H1 (cell line): ENCODE measurements at regions not wholly inside any gene's neighbourhood (a gene's known extent, or its start where the extent isn't known, plus 50 kb on each side); places are given as distances from the start of the nearest gene placed in this dataset.

Source experiments
- CTCF ChIA-PET: fragments of 300-600 bp; sonication (Branson Sonifier 250); formaldehyde crosslinking; loops from one replicate; lab custom pipeline; 2021; ENCODE audit not compliant: partially characterized antibody; lab: Charles Lee
- POLR2A ChIA-PET: fragments of 300-600 bp; sonication (Branson Sonifier 250); formaldehyde crosslinking; loops from one replicate; lab custom pipeline; 2021; ENCODE audit warnings: inconsistent platforms; ENCODE audit not compliant: partially characterized antibody; lab: Charles Lee
- DNase-seq, 2 experiments: peaks; one replicate each; pipeline versions ENCODE4 v3.0.0 to v3.0.0-alpha.2; 2010 to 2022; ENCODE audit warnings: low spot score in 2 of 2, low read depth in 1 of 2, mixed read lengths in 1 of 2
- FAIRE-seq: peaks from 2 replicates; lab custom pipeline; 2011; peaks lifted over from hg19 to GRCh38; lab: Jason Lieb, UNC
- H2AFZ ChIP-seq: 2 replicates; pipeline ENCODE4 v1.8.1; 2012; ENCODE audit warnings: low read length, inconsistent platforms
- H2AK5ac ChIP-seq: 2 replicates; pipeline ENCODE4 v1.6.1; 2013; ENCODE audit warnings: low read depth, low read length
- H2BK120ac ChIP-seq: replicated peaks from 2 replicates; pipeline ENCODE3; 2013; ENCODE audit warnings: low read depth, low read length, inconsistent platforms
- H2BK12ac ChIP-seq: 2 replicates; pipeline ENCODE4 v1.6.1; 2013; ENCODE audit warnings: low read depth, low read length
- H2BK15ac ChIP-seq: 2 replicates; pipeline ENCODE4 v1.6.1; 2013; ENCODE audit warnings: low read length
- H2BK20ac ChIP-seq: 2 replicates; pipeline ENCODE4 v1.6.1; 2013; ENCODE audit warnings: low read length
- H2BK5ac ChIP-seq: 2 replicates; pipeline ENCODE4 v1.6.1; 2013; ENCODE audit warnings: low read depth, low read length
- H3K14ac ChIP-seq: 2 replicates; pipeline ENCODE4 v1.6.1; 2013; ENCODE audit warnings: inconsistent platforms; ENCODE audit not compliant: insufficient read length
- H3K18ac ChIP-seq: 2 replicates; pipeline ENCODE4 v1.6.1; 2013; ENCODE audit warnings: low read length; ENCODE audit errors: extremely low read depth
- H3K23ac ChIP-seq: 2 replicates; pipeline ENCODE4 v1.6.1; 2013; ENCODE audit warnings: inconsistent platforms; ENCODE audit not compliant: insufficient read length
- H3K23me2 ChIP-seq: 2 replicates; pipeline ENCODE4 v1.6.1; 2013; ENCODE audit warnings: low read depth, low read length
- H3K27ac ChIP-seq: 2 replicates; pipeline ENCODE4 v1.6.1; 2011; ENCODE audit warnings: low read depth, low read length, inconsistent platforms
- H3K27me3 ChIP-seq, 4 experiments: replicated peaks in 1 of 4; 1 replicate in 1 of 4; 2 replicates in 3 of 4; pipeline versions ENCODE4 v1.6.1 to v1.8.1; 2011 to 2013; ENCODE audit warnings: low read length in 3 of 4, mild to moderate bottlenecking in 3 of 4, inconsistent platforms in 2 of 4, mixed read lengths in 2 of 4, moderate library complexity in 1 of 4; ENCODE audit not compliant: control insufficient read depth in 3 of 4, insufficient read depth in 3 of 4; ENCODE audit errors: extremely low read depth in 1 of 4
- H3K36me3 ChIP-seq, 4 experiments: 2 replicates each; pipeline versions ENCODE4 v1.6.1 to v1.8.1; 2011 to 2013; ENCODE audit warnings: mild to moderate bottlenecking in 4 of 4, low read length in 3 of 4, moderate library complexity in 2 of 4, control low read depth in 1 of 4, inconsistent platforms in 1 of 4; ENCODE audit not compliant: insufficient read depth in 4 of 4, control insufficient read depth in 2 of 4
- H3K4ac ChIP-seq: replicated peaks from 2 replicates; pipeline ENCODE3; 2013; ENCODE audit warnings: low read length, low read depth, mixed read lengths, inconsistent platforms; ENCODE audit not compliant: insufficient read length
- H3K4me1 ChIP-seq, 4 experiments: replicated peaks in 1 of 4; 1 replicate in 1 of 4; 2 replicates in 3 of 4; pipeline versions ENCODE4 v1.6.1 to v1.8.1; 2011 to 2013; ENCODE audit warnings: low read length in 3 of 4, inconsistent platforms in 2 of 4, mixed read lengths in 1 of 4; ENCODE audit not compliant: insufficient read depth in 4 of 4, control insufficient read depth in 3 of 4
- H3K4me2 ChIP-seq, 2 experiments: 2 replicates each; pipeline versions ENCODE4 v1.6.1 to v1.8.1; 2011 to 2013; ENCODE audit warnings: low read depth in 2 of 2, low read length in 2 of 2, control low read depth in 1 of 2, inconsistent platforms in 1 of 2, mild to moderate bottlenecking in 1 of 2; ENCODE audit not compliant: insufficient read depth in 1 of 2
- H3K4me3 ChIP-seq, 4 experiments: fragments of 200-600, 300-600 bp in 1 of 4; sonication (generic), shearing (Covaris generic), sonication (Bioruptor Twin) in 1 of 4; 2 replicates each; pipeline versions ENCODE4 v1.5.1 to v1.8.1; 2011 to 2016; ENCODE audit warnings: low read length in 4 of 4, low read depth in 3 of 4, control low read depth in 2 of 4, inconsistent platforms in 2 of 4, mild to moderate bottlenecking in 2 of 4, mixed read lengths in 1 of 4, moderate library complexity in 1 of 4; ENCODE audit not compliant: insufficient read depth in 2 of 4; ENCODE audit errors: extremely low read depth in 1 of 4
- H3K56ac ChIP-seq: replicated peaks from 2 replicates; pipeline ENCODE3; 2013; ENCODE audit warnings: low read depth, mild to moderate bottlenecking, mixed read lengths, low read length, inconsistent platforms; ENCODE audit not compliant: insufficient read length
- H3K79me1 ChIP-seq: 2 replicates; pipeline ENCODE4 v1.6.1; 2013; ENCODE audit warnings: low read depth, low read length, control low read depth
- H3K79me2 ChIP-seq, 2 experiments: 2 replicates each; pipeline versions ENCODE4 v1.6.1 to v1.8.1; 2012 to 2013; ENCODE audit warnings: low read length in 2 of 2, mild to moderate bottlenecking in 2 of 2, inconsistent platforms in 1 of 2; ENCODE audit not compliant: insufficient read depth in 2 of 2, control insufficient read depth in 1 of 2
- H3K9ac ChIP-seq, 4 experiments: replicated peaks in 1 of 4; 1 replicate in 1 of 4; 2 replicates in 3 of 4; pipeline versions ENCODE4 v1.6.1 to v1.8.1; 2011 to 2013; ENCODE audit warnings: low read depth in 3 of 4, low read length in 3 of 4, control low read depth in 2 of 4, mild to moderate bottlenecking in 2 of 4, moderate library complexity in 2 of 4, inconsistent platforms in 1 of 4; ENCODE audit errors: extremely low read depth in 1 of 4
- H3K9me3 ChIP-seq, 2 experiments: 2 replicates each; pipeline versions ENCODE4 v1.6.1 to v1.8.1; 2012 to 2013; ENCODE audit warnings: mild to moderate bottlenecking in 2 of 2, moderate library complexity in 2 of 2, control low read depth in 1 of 2, inconsistent platforms in 1 of 2, low read depth in 1 of 2, low read length in 1 of 2, mixed read lengths in 1 of 2; ENCODE audit not compliant: insufficient read depth in 2 of 2
- H4K20me1 ChIP-seq, 2 experiments: replicated peaks in 1 of 2; 2 replicates each; pipeline versions ENCODE3 to v1.8.1; 2011 to 2013; ENCODE audit warnings: inconsistent platforms in 2 of 2, low read length in 2 of 2, mild to moderate bottlenecking in 1 of 2; ENCODE audit not compliant: insufficient read depth in 2 of 2, control insufficient read depth in 1 of 2
- H4K5ac ChIP-seq: 2 replicates; pipeline ENCODE4 v1.6.1; 2013; ENCODE audit warnings: low read length, low read depth, mixed read lengths, inconsistent platforms; ENCODE audit not compliant: insufficient read length
- H4K8ac ChIP-seq: 2 replicates; pipeline ENCODE4 v1.8.0; 2013; ENCODE audit warnings: mild to moderate bottlenecking, moderate library complexity, low read length, inconsistent platforms; ENCODE audit not compliant: insufficient read depth; ENCODE audit errors: extremely low read depth
- H4K91ac ChIP-seq: replicated peaks from 2 replicates; pipeline ENCODE3; 2013; ENCODE audit warnings: low read length, mixed read lengths, inconsistent platforms; ENCODE audit not compliant: insufficient read length
- CTBP2 ChIP-seq: IDR thresholded peaks from 2 replicates; pipeline ENCODE4 v1.7.0; 2011; ENCODE audit warnings: borderline replicate concordance, mild to moderate bottlenecking, moderate library complexity, mixed read lengths, low read length; ENCODE audit not compliant: insufficient read depth, insufficient read length
- FOSL1 ChIP-seq: IDR thresholded peaks from 2 replicates; pipeline ENCODE4 v1.6.1; 2011; ENCODE audit warnings: mild to moderate bottlenecking, low read depth, low read length, moderate library complexity; ENCODE audit not compliant: insufficient read depth
- GABPA ChIP-seq: IDR thresholded peaks from 2 replicates; pipeline ENCODE4 v1.6.1; 2011; ENCODE audit warnings: mild to moderate bottlenecking, low read length, moderate library complexity, borderline replicate concordance; ENCODE audit not compliant: insufficient read depth
- HDAC2 ChIP-seq, 2 experiments: fragments of 300-600 bp in 1 of 2; sonication (generic) in 1 of 2; IDR thresholded peaks; 2 replicates each; pipeline ENCODE4 v1.6.1; 2011 to 2012; ENCODE audit warnings: low read depth in 2 of 2, low read length in 2 of 2, mild to moderate bottlenecking in 2 of 2, moderate library complexity in 2 of 2, borderline replicate concordance in 1 of 2, inconsistent platforms in 1 of 2
- POU5F1 ChIP-seq: IDR thresholded peaks from 2 replicates; pipeline ENCODE4 v1.6.1; 2011; ENCODE audit warnings: low read depth, mild to moderate bottlenecking, low read length, moderate library complexity
- SRF ChIP-seq: IDR thresholded peaks from 2 replicates; pipeline ENCODE4 v1.6.1; 2011; ENCODE audit warnings: mild to moderate bottlenecking, low read depth, low read length, moderate library complexity
- TCF12 ChIP-seq: IDR thresholded peaks from 2 replicates; pipeline ENCODE4 v1.6.1; 2011; ENCODE audit warnings: low read depth, mild to moderate bottlenecking, low read length
- WGBS, 2 experiments: shearing (Covaris generic) in 1 of 2; methylation state at CpG; one replicate each; pipeline versions ENCODE4 v1.1.6 to v1.1.7; 2013 to 2015; ENCODE audit warnings: low lambda C conversion rate in 2 of 2, mixed read lengths in 2 of 2, inconsistent platforms in 1 of 2, low coverage in 1 of 2, missing lambda C conversion rate in 1 of 2; ENCODE audit not compliant: insufficient replicate concordance in 2 of 2, insufficient coverage in 1 of 2, insufficient read length in 1 of 2; ENCODE audit errors: extremely low coverage in 1 of 2, missing lambda C conversion rate in 1 of 2; 5-methylcytosine and 5-hydroxymethylcytosine counted together

DNA sequence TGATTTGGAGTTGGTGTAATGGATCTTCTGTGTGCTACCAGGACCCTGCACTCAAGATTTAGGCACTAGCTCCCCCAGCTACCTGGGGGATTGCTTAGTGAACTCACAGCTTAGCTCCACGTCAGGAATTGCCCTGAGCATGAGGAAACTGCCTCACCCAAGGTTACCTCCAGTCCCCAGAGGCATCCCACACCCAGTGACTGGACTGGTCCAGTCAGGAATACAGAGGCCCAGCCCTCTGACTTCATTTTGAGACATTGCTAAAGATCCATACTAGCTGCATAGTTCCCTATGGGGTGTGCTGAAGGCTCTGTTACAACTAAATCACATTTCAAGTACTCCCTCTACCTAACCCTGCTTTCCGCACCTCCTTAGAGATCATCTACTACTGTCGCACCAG lies 364.7 kb downstream of the EFNA5 start:
- no peak overlapping the region for H2BK15ac ChIP-seq
- no peak overlapping the region for H3K4me3 ChIP-seq
- ChIA-PET CTCF (interaction anchor here (1.0 to 1.6 kb wide), 2 partner anchors 58 to 192 kb away, joined by 3 to 7 read pairs; no protein-coding TSS in a partner anchor), POLR2A (no interaction called here)
- H2BK120ac ChIP-seq, result no peak overlapping the region
- peaks cover 0 to 2% (median 0%) of the 10 kb centered on the region in 4 experiments; a peak in 1 of 7 replicates for H3K4me1 ChIP-seq
- H3K4me2 ChIP-seq, result no peak overlapping the region
- WGBS, 2 experiments, result 81% methylated on average over 3 of the region's 3 CpGs; no CpG with 5 or more reads in 1 of the 2 experiments
- H3K18ac ChIP-seq, result no peak overlapping the region
- no peak overlapping the region for H2AFZ ChIP-seq
- no peaks in the 10 kb centered on the region for H3K79me1 ChIP-seq
- no peak overlapping the region for H2BK20ac ChIP-seq
- no peaks in the 10 kb centered on the region for H3K79me2 ChIP-seq
- FAIRE-seq (peak; percentile 45), DNase-seq (no peak)
- no peak overlapping the region for H3K27ac ChIP-seq
- no peak overlapping the region for H3K14ac ChIP-seq
- H4K20me1 ChIP-seq, result no peaks in the 10 kb centered on the region
- H3K56ac ChIP-seq, result no peak overlapping the region
- no peaks in the 10 kb centered on the region for H3K9me3 ChIP-seq
- no peak overlapping the region for H4K5ac ChIP-seq
- no peaks in the 10 kb centered on the region for H3K36me3 ChIP-seq
- no peak overlapping the region for H3K4ac ChIP-seq
- no peak overlapping the region for H3K23ac ChIP-seq
- no peak overlapping the region for H3K9ac ChIP-seq
- no peaks in the 10 kb centered on the region for H3K27me3 ChIP-seq
- H2AK5ac ChIP-seq, result no peak overlapping the region
- no peak overlapping the region for H4K8ac ChIP-seq
- H3K23me2 ChIP-seq, result no peaks in the 10 kb centered on the region
- no peak overlapping the region for H2BK12ac ChIP-seq
- H4K91ac ChIP-seq, result no peak overlapping the region
- H2BK5ac ChIP-seq, result no peak overlapping the region
- TF ChIP-seq HDAC2 (IDR thresholded peaks at IDR 0.05; ENCODE audit: borderline replicate concordance in 1 of 2, low read depth in 2 of 2, low read length in 2 of 2) (no peak), SRF (no peak), TCF12 (no peak), GABPA (no peak), CTBP2 (no peak), FOSL1 (no peak), POU5F1 (no peak)
